GM12878 (cell line): ENCODE measurements at regions not wholly inside any gene's neighbourhood (a gene's known extent, or its start where the extent isn't known, plus 50 kb on each side); places are given as distances from the start of the nearest gene placed in this dataset.

Source experiments
- ASH2L ChIP-seq: fragments of 300-600, 200-600 bp; sonication (generic); IDR thresholded peaks from 2 replicates; pipeline ENCODE4 v1.6.1; 2017; ENCODE audit warnings: low read depth, mild to moderate bottlenecking, borderline replicate concordance
- EZH2 ChIP-seq: IDR thresholded peaks from 2 replicates; pipeline ENCODE4 v1.6.1; 2012; ENCODE audit warnings: low read depth, mild to moderate bottlenecking, control low read depth, inconsistent platforms, low read length, borderline replicate concordance; ENCODE audit not compliant: control insufficient read depth
- HDAC6 ChIP-seq: fragments of 200-600 bp; sonication (generic); IDR thresholded peaks from one replicate; pipeline ENCODE4 v1.8.0; 2017; ENCODE audit warnings: antibody characterized with exemption; ENCODE audit not compliant: unreplicated experiment
- JUND ChIP-seq: IDR thresholded peaks from 2 replicates; pipeline ENCODE4 v1.6.1; 2012; ENCODE audit warnings: low read depth, mild to moderate bottlenecking, low read length, improper control_type of control experiment, moderate library complexity
- KDM1A ChIP-seq: fragments of 200-600 bp; sonication (generic); IDR thresholded peaks from 2 replicates; pipeline ENCODE4 v1.6.1; 2016; ENCODE audit warnings: borderline replicate concordance
- LARP7 ChIP-seq: fragments of 450-650 bp; IDR thresholded peaks from 2 replicates; pipeline ENCODE4 v1.6.1; 2017; ENCODE audit warnings: mild to moderate bottlenecking
- NFXL1 ChIP-seq: fragments of 450-650 bp; IDR thresholded peaks from 2 replicates; pipeline ENCODE4 v1.6.1; 2017; ENCODE audit warnings: antibody characterized with exemption, mild to moderate bottlenecking, borderline replicate concordance
- NR2C1 ChIP-seq: fragments of 450-650 bp; IDR thresholded peaks from 2 replicates; pipeline ENCODE4 v1.6.1; 2017; ENCODE audit warnings: antibody characterized with exemption, mild to moderate bottlenecking, moderate library complexity
- RELA ChIP-seq: fragments of 450-650 bp; IDR thresholded peaks from 2 replicates; pipeline ENCODE4 v1.8.0; 2014; ENCODE audit warnings: borderline replicate concordance; ENCODE audit not compliant: partially characterized antibody
- SIN3A ChIP-seq: IDR thresholded peaks from 2 replicates; pipeline ENCODE4 v1.6.1; 2012; ENCODE audit warnings: low read depth, low read length, improper control_type of control experiment
- YY1 ChIP-seq: IDR thresholded peaks from 2 replicates; pipeline ENCODE4 v1.6.1; 2011; ENCODE audit warnings: low read depth, mild to moderate bottlenecking, low read length
- ZBED1 ChIP-seq: IDR thresholded peaks from 2 replicates; pipeline ENCODE4 v1.6.1; 2016; ENCODE audit warnings: borderline replicate concordance
- ZNF622 ChIP-seq: fragments of 450-650 bp; IDR thresholded peaks from 2 replicates; pipeline ENCODE4 v1.6.1; 2017; ENCODE audit warnings: mild to moderate bottlenecking, inconsistent platforms
- TF ChIP-seq, protein P1 (sequence below): fragments of 450-650 bp; IDR thresholded peaks from 2 replicates; pipeline ENCODE4 v1.6.1; 2017; ENCODE audit warnings: borderline replicate concordance
- TF ChIP-seq, protein P2 (sequence below): fragments of 450-650 bp; IDR thresholded peaks from 2 replicates; pipeline ENCODE4 v1.6.1; 2017; ENCODE audit warnings: antibody characterized with exemption, mild to moderate bottlenecking, moderate library complexity
- TF ChIP-seq, protein P3 (sequence below): fragments of 450-650 bp; conservative IDR thresholded peaks from 2 replicates; pipeline ENCODE4 v1.6.1; 2017; ENCODE audit warnings: mild to moderate bottlenecking, moderate library complexity

DNA sequence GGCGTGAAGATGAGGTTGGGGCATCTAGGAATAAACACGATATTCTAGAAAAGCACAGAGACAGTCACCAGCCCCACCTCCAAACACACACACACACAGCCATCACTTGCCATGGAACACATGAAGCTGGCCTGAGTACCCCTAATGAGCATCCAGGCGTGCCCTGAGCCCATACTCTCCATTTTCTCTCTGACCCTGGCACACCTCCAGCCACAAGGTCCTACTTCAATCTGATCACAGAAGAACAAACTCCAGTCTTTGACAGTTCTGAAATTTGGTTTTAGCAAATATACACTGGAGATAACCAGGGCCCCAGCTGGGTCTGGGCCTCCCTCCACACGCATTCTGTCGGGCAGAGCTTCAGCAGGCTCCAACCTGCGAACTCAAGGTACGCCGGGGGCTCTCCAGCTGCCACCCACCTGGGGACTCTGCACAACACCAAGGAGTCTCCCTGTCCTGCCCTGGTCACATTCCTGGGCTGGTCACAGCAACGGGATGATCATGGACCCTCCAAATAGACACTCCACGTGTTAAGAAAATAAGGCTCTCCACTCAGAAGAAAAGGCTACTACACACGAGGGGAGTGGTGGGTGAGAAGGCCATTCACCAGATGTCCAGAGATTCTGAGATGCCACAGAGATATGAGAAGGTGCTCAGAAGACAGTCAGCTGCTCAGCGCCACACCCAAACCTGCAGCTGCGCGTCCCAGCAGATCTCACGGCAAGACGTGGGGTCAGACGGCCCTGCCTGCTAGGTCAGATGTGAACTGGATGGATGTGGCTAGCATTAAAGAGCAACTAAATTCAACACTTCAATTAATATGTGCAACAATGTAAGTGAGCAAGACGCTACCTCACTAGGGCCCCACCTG is 57.0 kb upstream of the PNMA1 start (continued):
- TF ChIP-seq EZH2 (no peak), JUND (no peak), YY1 (no peak), ZNF622 (no peak), RELA (peak; percentile 1), NR2C1 (no peak), HDAC6 (no peak), ASH2L (0 out of 2 replicates have a peak, but pooled peaks have one; percentile 5), ZBED1 (no peak), KDM1A (no peak), NFXL1 (no peak), SIN3A (no peak), LARP7 (0 out of 2 replicates have a peak, but pooled peaks have one; percentile 45)
- TF ChIP-seq, protein P1, sequence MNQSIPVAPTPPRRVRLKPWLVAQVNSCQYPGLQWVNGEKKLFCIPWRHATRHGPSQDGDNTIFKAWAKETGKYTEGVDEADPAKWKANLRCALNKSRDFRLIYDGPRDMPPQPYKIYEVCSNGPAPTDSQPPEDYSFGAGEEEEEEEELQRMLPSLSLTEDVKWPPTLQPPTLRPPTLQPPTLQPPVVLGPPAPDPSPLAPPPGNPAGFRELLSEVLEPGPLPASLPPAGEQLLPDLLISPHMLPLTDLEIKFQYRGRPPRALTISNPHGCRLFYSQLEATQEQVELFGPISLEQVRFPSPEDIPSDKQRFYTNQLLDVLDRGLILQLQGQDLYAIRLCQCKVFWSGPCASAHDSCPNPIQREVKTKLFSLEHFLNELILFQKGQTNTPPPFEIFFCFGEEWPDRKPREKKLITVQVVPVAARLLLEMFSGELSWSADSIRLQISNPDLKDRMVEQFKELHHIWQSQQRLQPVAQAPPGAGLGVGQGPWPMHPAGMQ: no peak
- TF ChIP-seq, protein P2, sequence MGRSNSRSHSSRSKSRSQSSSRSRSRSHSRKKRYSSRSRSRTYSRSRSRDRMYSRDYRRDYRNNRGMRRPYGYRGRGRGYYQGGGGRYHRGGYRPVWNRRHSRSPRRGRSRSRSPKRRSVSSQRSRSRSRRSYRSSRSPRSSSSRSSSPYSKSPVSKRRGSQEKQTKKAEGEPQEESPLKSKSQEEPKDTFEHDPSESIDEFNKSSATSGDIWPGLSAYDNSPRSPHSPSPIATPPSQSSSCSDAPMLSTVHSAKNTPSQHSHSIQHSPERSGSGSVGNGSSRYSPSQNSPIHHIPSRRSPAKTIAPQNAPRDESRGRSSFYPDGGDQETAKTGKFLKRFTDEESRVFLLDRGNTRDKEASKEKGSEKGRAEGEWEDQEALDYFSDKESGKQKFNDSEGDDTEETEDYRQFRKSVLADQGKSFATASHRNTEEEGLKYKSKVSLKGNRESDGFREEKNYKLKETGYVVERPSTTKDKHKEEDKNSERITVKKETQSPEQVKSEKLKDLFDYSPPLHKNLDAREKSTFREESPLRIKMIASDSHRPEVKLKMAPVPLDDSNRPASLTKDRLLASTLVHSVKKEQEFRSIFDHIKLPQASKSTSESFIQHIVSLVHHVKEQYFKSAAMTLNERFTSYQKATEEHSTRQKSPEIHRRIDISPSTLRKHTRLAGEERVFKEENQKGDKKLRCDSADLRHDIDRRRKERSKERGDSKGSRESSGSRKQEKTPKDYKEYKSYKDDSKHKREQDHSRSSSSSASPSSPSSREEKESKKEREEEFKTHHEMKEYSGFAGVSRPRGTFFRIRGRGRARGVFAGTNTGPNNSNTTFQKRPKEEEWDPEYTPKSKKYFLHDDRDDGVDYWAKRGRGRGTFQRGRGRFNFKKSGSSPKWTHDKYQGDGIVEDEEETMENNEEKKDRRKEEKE: no peak
- TF ChIP-seq, protein P3, sequence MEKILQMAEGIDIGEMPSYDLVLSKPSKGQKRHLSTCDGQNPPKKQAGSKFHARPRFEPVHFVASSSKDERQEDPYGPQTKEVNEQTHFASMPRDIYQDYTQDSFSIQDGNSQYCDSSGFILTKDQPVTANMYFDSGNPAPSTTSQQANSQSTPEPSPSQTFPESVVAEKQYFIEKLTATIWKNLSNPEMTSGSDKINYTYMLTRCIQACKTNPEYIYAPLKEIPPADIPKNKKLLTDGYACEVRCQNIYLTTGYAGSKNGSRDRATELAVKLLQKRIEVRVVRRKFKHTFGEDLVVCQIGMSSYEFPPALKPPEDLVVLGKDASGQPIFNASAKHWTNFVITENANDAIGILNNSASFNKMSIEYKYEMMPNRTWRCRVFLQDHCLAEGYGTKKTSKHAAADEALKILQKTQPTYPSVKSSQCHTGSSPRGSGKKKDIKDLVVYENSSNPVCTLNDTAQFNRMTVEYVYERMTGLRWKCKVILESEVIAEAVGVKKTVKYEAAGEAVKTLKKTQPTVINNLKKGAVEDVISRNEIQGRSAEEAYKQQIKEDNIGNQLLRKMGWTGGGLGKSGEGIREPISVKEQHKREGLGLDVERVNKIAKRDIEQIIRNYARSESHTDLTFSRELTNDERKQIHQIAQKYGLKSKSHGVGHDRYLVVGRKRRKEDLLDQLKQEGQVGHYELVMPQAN: 0 out of 2 replicates have a peak, but pooled peaks have one; percentile 22
